ENCODE measurements at regions not wholly inside any gene's neighbourhood (a gene's known extent, or its start where the extent isn't known, plus 50 kb on each side); places are given as distances from the start of the nearest gene placed in this dataset.

DNA sequence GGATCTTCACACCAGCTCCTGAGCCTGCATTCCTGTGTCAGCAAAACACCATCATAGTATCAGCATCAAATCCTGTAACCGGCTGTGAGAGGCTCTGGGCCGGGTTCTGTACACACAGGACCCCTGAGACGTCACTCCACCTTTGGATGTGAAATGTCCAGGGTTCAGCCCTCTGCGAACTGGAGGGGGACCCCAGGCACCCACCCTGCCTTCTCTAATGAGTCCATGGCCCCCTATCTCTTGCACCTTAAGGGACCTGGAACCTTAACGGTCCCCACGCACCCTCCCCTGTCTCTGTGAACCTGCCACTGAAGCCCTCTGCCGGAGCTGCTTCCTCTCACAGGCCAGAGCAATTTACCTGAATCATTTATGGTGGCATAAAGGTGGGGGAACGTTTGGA is 257.8 kb downstream of the NPHP4 start:
- no peak for TF ChIP-seq POLR2A (IDR thresholded peaks at IDR 0.05)
- TF ChIP-seq, protein P1, sequence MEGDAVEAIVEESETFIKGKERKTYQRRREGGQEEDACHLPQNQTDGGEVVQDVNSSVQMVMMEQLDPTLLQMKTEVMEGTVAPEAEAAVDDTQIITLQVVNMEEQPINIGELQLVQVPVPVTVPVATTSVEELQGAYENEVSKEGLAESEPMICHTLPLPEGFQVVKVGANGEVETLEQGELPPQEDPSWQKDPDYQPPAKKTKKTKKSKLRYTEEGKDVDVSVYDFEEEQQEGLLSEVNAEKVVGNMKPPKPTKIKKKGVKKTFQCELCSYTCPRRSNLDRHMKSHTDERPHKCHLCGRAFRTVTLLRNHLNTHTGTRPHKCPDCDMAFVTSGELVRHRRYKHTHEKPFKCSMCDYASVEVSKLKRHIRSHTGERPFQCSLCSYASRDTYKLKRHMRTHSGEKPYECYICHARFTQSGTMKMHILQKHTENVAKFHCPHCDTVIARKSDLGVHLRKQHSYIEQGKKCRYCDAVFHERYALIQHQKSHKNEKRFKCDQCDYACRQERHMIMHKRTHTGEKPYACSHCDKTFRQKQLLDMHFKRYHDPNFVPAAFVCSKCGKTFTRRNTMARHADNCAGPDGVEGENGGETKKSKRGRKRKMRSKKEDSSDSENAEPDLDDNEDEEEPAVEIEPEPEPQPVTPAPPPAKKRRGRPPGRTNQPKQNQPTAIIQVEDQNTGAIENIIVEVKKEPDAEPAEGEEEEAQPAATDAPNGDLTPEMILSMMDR (IDR thresholded peaks at IDR 0.05): no peak

Data from body of pancreas (tissue), 4 donors.